Stimulated activated CD4-positive, alpha-beta T cell treated with anti-CD3 and anti-CD28 coated beads, Interleukin-4, amount 100 ng/mL, for 48 hours (primary cell): ENCODE measurements at regions not wholly inside any gene's neighbourhood (a gene's known extent, or its start where the extent isn't known, plus 50 kb on each side); places are given as distances from the start of the nearest gene placed in this dataset.

Experiments
- DNase-seq, 2 donors: peaks; one replicate each; pipeline ENCODE4 v3.0.0-alpha.2; 2020; ENCODE audit warnings: low read depth in 2 of 2

DNA sequence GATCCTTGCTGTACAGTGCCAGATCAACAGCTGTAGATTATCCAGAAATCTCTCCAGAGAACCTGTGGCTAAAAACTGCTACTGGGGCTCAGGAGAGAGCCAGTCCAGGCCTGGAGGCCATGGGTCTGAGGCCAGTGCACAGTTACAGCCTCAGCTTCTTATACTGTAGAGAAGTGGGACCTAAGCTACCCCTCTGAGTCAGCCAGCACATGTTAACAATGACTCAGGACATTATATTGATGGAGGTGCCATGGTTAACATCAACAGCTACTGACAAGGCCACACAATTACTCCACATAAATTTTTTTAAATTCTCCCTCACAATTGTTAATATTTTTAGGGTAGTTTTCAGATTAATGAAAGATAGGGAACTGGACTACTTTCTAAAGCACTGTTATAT lies 138.5 kb downstream of the RBM26 start:
- DNase-seq: no peak

DNA sequence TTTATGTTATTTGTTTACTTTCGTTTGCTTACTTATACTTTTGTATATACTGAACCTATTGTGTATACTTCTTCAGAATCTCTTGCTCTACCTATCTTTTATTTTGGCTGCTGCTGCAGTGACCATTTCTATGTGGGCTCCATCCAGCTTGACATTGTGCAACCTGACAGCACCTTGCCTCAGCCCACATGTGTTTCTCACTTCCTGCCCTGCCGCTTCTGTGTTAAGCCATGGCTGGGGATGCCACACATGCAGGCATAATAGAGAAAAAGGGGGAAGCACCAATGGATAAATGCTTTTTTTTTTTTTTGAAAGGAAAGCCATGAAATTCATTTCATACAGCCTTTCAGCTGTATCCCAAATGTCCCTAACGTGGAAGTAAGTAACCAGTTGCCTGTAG lies 147.6 kb downstream of the RBM26 start:
- DNase-seq: no peak

DNA sequence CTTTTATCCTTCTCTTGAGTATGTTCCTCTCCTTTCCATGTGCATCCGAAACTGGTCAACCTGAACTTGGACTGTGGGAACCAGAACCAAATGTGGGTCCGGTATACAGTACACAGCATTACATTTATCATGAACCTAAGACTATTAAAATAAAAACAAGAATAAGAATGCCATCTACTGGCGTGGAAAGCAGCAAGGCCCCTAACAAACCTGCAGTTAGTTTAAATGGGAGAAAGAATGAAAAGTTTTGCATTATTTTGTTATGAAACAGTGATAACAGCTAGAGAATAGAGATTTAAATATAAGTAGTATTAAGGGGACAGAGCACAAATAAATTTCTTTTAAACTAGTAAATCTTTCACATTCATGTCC lies 159.5 kb downstream of the RBM26 start:
- DNase-seq: no peak

DNA sequence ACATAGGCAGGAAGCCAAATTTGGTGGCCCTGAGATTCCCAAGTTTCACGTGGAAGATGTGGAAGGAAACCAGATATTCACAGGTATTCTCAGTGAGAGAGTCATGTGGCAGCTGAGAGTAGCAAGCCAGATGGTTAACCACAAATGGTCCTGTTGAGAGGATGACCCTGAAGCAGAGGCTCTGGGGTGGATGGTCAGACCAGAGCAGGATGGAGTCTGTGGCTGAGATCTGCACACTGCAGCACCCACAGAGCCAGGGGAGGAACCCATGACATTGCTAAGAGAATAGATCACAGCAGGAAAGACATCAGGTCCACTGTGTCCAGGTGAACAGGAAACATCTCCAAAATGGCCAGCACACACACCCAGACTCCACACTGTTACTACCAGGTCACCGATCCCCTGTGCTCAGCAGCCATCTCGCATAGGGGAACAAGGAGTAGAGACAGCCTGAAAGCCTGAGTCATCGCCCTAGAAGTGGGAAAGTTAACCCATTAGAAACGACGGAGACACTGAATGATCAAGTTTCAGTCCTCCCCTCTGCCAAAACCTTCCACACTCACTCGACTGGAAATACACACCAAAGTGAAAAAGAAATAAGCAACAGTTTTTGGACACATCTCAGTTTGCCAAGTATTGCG lies 160.0 kb downstream of the RBM26 start:
- no peak for DNase-seq

DNA sequence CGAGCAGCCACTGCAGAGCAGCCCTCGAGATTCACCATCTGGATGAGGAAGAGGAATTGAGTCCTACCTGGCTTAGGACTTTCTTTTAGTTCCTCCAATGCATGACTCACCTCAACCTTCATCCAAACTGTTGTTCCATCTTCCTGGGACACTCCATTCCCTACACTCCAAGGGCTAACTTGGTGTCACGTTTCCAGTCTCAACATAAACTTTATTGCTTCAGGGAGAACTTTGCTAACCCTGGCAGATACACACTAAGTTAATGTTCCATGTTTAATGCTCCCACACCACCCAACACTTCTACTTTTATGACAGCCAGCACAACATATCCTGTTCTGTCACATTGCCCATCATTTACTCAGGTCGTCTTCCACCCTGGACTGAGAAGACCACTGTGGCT lies 164.4 kb downstream of the RBM26 start:
- DNase-seq: no peak

DNA sequence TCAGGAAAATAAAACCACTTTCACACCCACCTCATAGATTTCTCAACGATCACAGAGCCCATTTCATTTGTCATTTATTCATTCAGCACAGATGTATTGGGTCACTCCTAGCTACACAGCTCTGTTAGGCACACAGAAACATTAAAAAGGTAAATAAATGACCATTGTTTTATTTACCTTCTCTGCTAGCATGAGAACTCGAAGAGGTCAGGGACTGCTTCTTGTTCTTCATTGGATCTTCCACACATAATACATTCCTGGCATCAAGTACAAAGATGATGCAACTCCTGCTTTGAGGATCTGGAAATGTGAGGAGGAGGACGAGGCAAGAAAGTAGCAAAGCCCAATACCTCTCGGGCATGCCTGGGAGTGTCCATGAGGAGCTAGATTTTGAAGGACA lies 168.1 kb downstream of the RBM26 start:
- DNase-seq: no peak

DNA sequence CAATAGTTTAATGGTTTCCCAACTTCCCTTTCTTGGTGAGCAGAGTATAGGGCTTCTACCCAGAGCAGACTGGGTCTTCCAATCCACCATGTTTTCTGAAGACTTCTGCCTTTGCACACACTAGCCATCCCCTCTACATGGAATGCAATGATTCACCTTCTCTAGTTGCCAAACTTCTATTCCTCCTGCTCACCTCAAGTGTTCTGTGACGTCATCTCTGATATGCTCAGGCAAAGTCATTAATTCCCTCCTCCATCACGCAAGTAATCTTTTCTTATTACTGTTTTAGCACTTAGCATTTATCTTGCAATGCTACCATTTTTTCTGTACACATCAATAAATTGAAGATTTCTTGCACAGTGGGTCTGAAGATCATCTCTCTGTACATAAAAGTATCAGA lies 174.2 kb downstream of the RBM26 start:
- no peak for DNase-seq

DNA sequence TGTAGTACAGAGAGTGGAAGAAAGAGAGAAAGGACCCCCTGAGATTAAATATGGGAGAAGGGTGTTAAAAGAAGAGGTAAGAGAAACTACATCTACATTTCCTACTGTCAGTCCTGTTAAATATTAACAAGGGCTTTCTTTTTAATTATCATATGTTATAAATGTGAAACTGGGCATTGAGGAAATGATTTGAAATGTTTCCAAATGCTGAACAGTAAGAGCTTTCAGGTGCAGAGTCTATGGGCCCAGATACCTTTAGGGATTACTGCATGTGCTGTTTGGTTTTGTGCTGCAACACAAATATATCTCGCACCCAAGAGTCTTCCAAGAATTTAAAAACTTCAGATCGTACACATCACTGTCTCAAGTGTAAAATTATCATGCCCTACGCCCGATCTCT lies 176.3 kb downstream of the RBM26 start:
- no peak for DNase-seq

DNA sequence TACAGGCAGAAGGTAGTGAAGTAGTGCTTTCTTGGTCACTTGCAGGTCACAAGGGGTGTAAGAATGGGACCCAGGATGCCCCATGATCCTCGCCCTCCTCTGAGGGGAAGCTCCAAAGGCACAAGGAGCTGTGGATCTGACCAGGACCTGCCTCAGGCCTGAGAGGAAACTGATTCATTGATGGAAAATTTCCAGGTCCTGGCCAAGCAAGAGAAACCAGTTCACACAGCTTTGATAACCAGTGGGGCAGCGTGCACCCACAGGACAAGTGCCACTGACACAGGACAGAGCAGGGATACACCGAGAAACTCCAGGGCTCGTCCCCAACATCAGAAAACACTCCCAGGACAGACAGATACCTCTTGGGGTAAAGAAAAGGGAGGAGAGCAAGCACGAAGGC lies 177.1 kb downstream of the RBM26 start:
- DNase-seq: no peak

DNA sequence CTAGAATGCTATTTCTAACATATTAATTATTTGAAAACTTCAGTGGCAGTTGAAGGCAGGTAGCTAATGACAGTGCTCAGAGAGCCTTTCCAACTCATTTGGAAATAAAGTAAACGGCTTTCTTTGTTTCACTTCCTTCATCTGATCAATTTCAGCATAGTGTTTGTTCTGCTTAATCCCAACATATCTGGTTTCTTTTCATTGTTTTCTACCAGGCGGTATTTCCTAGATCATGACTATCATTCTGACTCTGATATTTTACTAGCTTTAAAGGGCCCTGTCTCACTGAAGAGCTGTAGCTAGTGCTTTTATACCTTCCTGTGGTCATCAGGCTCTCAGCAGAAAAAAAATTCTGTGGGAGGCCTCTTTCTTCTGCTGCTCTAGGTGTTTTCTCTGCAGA lies 178.6 kb downstream of the RBM26 start:
- DNase-seq: no peak

DNA sequence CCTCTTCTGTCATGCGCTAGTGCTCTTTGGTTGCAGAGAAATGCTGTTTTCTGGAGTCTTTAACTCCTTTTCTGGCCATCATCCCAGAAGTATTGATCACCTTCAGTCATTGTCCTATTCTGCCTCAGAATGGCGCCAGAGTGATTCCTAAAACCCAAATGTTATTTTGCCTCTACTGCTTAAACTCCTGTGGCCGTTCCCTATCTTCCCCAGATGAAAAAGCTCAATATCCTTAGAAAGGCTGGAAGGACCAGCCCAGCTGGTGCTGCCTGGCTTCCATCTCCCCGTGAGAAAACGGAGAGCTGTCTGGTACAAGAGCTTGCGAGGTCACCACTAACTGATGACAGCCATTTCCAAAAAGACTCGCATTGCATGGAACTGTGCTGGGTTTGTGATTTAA lies 179.1 kb downstream of the RBM26 start:
- no peak for DNase-seq

DNA sequence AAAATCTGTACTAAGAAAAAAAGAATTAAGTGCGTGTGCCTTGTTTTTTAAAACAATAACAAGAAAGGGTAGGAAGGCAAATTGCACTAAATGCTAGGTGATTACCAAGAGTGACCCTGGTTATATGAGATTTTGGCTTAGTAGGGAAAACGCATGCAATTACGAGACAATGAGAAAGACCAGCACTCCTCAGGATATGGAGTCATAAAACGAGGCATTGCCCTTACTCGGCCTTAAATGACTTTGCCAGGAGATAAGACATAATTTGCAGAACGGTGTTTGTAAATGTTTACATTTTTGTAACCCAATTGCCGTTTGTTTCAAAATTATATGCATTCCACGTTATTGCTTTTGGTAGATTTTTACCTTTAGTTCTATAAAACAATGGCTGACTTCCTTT lies 179.8 kb downstream of the RBM26 start:
- no peak for DNase-seq

DNA sequence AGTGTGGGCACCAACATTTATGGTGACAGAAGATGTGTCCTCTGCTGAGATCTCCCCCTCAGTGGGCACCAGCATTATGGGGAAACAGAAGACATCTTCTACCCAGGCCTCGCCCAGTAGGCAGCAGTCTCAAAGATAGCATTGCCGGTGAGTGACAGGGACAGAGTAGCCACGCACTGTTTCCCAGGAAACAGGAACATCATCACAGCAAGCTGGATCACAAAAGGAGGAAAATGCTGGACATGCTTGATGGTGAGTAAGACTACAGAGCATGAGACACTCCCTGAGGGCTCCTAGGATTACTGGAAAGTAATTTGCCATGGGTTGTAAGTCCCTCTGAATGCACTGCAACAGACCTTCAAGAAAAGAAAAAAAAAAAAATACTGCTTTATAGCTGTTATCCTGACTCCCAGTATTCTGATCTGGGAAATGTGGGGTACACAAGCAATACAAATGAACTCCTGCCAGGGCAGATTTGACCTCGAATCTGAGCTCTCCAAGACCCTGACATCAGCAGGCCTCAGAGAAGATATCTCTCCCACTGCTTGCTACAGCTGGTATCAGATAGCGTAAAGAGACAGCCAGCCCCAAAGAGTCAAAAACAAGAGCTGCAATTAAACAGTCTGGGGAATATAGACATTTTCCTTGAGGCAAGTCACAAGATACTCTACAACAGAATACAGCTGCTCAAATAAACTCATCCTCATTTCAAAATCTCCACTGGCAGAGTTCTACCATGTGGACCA lies 180.4 kb downstream of the RBM26 start:
- no peak for DNase-seq

DNA sequence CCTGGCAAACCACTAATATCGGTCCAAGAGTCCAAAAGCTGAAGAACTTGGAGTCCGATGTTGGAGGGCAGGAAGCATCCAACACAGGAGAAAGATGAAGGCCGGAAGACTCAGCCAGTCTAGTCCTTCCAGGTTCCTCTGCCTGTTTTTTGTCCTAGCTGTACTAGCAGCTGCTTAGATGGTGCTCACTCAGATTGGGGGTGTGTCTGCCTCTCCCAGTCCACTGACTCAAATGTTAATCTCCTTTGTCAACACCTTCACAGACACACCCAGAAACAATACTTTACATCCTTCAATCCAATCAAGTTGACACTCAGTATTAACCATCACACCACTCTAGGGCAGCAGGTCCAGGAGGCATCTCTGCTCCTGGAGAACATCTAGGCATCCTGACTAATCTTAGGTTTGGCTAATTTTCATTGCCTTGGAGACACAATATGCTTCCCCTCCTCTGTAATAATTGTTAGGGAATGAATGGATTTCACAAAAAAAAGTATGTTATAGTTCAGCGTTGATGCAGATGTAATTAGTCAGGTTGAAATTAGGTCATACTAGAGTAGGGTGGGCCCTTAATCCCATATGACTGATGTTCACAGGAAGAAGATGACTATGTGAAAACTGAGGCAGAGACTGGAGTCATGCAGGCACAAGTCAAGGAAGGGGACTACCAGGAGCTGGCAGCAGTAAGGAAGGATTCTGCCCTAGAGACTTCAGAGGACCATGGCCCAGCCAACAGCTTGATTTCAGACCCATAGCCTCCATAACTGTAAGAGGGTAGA lies 183.4 kb downstream of the RBM26 start:
- no peak for DNase-seq

DNA sequence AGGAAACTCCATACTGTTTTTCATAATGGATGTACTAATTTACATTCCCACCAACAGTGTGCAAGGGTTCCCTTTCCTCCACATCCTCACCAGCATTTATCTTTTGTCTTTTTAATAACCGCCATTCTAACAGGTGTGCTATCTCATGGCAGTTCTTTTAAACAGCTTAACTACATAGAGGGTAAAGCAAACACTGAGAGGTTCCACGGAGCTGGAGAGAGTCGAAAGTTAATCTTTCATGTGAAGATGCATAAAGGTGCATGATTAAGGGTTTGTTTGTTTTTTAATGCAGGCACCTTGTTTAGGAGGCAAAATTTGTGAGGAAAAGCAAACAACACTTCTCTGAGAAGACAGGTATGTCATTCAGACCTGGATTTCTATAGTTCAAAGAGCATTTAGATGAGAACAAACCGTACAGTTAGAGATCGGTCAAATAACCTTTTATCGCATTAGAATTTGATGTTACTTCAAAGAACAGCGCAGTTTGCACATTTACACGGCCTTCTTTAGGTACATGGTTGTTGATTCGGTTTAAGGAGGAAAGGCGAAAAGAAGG lies 193.9 kb downstream of the RBM26 start:
- no peak for DNase-seq

DNA sequence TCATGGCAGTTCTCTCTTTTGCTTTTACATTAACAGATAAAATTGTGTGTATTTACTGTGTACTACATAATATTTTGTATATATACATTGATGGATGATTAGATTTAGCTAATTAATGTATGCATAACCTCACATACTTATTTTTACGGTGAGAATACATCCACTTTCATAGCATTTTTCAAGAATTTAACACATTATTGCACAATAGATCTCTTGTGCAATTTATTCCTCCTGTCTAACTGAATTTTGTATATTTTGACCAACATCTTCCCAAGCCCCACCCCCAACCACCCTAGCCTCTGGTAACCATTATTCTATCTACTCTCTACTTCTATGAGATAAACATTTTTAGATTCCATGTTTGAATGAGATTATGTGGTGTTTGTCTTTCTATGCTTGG lies 194.7 kb downstream of the RBM26 start:
- DNase-seq: no peak

DNA sequence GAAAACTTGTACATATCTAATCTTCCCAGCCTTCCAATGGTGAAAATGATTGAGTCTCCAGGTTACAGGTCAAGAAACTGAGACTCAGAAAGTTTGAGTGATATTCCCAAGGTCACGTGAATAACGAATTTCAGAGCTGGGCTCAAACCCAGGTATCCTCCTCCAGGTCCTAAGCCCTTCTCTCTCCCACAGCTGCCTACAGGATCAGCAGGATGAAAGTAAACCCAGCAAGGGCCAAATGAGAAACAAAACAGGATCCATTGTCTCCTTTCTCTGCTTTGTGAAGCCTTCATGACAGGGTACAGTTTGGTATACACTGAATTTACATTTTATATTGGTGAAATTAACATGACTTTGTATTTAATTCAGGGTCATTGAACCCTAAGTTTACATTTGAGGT lies 208.1 kb downstream of the RBM26 start:
- no peak for DNase-seq

DNA sequence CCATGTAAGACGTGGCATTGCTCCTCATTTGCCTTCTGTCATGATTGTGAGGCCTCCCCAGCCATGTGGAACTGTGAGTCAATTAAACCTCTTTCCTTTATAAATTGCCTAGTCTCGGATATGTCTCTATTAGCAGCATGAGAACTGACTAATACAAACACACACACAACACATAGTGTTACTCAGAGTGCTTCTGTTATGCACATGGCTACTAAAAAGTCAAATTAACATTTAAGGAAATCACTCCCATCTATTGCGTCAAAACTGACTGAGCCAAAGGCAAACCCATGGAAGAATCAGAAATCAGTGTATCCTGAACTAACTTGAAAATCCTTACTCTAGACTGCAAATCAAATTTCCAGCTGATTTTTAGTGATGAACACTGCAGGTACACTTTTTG lies 209.2 kb downstream of the RBM26 start:
- no peak for DNase-seq

DNA sequence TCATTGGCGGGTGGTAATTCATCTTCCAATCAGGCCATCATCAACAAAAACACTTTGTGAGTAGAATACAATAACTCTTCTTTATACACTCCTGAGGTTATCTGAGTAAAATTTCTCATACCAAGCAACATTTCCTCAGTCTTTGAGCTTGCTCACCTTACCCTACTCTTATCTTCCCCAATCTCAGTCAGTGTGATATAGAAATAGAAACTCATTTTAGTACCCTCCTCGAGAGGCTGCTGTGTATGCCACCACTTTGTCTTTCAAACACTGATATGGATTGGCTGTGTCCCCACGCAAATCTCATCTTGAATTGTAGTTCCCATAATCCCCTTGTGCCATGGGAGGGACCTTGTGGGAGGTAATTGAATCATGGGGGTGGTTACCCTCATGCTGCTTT lies 209.7 kb downstream of the RBM26 start:
- DNase-seq: no peak

DNA sequence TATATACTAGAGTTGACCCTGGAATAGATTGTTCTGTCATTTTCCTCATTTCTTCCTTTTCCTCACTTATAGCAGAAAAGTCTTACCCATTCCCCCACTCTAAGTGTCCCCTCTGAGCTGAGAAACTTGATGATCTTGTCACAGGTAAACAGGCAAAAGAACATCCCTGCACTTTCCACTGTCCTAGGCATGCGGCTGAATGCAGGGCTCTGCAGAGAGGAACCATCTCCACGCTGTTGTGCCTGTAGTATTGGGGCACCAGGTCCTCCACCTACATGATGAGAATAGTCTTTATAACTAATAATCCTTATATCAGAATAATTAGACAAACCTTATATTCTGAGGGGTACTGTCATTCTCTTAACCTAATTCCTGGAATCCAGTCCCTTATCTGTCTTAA lies 211.3 kb downstream of the RBM26 start:
- DNase-seq: no peak

DNA sequence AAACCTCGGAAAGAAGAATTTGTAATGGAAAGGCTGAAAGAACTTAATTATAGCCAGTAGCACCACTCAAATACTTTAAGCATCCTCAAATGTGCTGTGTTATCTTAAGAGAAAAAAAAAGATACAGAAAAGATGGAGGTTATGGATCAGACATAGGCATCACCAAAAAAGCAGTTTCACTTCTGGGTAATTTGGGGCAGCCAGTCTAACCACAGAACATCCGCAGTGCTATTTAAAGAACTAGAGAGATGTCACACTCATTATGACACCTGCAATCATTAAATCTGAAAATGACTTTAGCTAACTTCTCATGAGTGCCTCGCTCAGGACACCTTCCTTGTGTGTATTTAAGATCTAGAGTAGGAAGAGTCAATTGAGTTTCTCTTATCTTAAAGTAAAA lies 211.8 kb downstream of the RBM26 start:
- DNase-seq: peak in 1 of 2 donors; percentile 7

DNA sequence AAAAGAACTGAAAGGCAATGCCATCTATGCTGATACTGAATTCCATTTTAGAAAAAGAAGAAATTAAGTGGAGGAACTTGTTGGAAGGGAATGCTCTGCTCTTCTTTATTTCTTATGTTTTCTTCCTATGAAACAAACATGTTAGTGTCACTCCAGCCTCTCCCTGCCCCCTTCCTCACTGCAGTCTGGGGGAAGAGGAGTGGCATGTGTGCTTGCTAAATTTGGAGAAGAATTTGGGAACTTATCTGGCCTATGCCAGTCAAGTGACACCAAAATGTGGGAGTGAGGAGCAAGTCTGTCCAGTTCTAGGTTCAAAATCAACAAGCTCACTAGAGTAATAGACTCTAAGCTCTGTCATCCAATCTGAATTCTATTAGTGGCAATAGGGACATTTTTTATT lies 214.6 kb downstream of the RBM26 start:
- DNase-seq: no peak

DNA sequence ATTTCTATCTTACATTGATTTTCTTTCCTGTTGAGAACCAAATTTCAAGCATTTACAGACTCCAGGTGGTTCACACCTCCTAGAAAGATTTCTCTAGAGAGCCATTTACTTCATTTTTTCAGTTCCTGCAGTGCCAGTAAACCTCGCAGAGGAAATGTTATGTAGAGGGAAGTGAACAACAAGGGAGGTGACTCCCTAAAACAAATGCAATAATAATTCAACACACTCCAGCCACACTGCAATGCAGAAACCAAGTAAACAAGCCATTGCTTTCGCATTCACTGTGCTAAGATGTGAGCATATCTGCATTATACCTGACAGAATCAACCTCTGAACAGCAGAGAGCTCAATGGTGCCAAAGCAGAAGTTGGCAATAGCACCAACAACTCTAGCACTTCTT lies 215.1 kb downstream of the RBM26 start:
- DNase-seq: no peak
